ENCODE measurements at regions not wholly inside any gene's neighbourhood (a gene's known extent, or its start where the extent isn't known, plus 50 kb on each side); places are given as distances from the start of the nearest gene placed in this dataset.

DNA sequence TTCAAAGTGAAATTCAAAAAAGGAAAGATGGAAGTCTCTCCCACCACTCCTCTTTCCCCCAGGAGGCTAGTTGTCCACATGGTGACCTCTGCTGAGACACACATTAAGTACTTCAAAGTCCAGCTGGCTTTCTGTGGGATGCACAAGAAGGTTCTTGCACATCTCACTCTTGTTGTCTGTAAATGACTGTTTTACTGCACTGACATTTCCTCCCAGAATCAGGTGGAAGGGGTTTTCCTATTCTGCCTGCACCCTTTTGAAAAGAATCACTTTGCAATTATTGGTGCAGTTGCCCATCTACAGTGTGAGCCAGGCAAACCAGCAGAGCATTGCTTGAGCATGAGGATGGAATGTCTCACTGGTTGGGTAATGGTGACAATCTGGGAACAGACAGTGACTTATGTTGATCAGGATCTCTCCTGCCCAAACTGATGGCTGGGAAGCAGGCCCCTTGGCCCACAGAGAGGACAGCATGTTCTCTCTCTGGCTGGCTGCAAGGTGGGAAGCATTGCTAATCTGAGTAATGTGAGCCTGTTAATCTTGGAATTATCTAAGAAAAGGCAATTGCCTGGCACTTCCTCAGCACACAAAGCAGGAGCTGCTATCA is 347.7 kb upstream of the SATB1 start:
- no peak overlapping the region for H3K4me3 ChIP-seq (ENCODE audit: low read depth in 1 of 2, low read length in 2 of 2)
- no peak overlapping the region for H3K27ac ChIP-seq (ENCODE audit: low read length)
- H3K27me3 ChIP-seq (ENCODE audit: low read depth, low read length) = no peaks in the 10 kb centered on the region
- H3K4me1 ChIP-seq (ENCODE audit: control insufficient read depth in 1 of 2, insufficient read depth in 2 of 2, low read length in 2 of 2) = no peaks in the 10 kb centered on the region
- H3K9me3 ChIP-seq (ENCODE audit: control insufficient read depth in 1 of 2, low read length in 2 of 2) = no peaks in the 10 kb centered on the region
- no peaks in the 10 kb centered on the region for H3K36me3 ChIP-seq (ENCODE audit: control insufficient read depth in 1 of 2, insufficient read depth in 2 of 2, low read length in 2 of 2)

- H3K36me3 ChIP-seq (ENCODE audit: control insufficient read depth in 1 of 2, insufficient read depth in 2 of 2, low read length in 2 of 2) = no peaks in the 10 kb centered on the region
- no peak overlapping the region for H3K4me3 ChIP-seq (ENCODE audit: low read depth in 1 of 2, low read length in 2 of 2)
- no peaks in the 10 kb centered on the region for H3K9me3 ChIP-seq (ENCODE audit: control insufficient read depth in 1 of 2, low read length in 2 of 2)
- H3K27me3 ChIP-seq (ENCODE audit: low read depth, low read length) = no peaks in the 10 kb centered on the region
- no peak overlapping the region for H3K27ac ChIP-seq (ENCODE audit: low read length)
- H3K4me1 ChIP-seq (ENCODE audit: control insufficient read depth in 1 of 2, insufficient read depth in 2 of 2, low read length in 2 of 2) = no peaks in the 10 kb centered on the region
These were observed 346.8 kb upstream of the SATB1 start for GRCh38 chr3:18771931-18772330.

GRCh38 chr3:18770800-18771199 is 345.7 kb upstream of the SATB1 start:
- Histone ChIP-seq H3K27me3 (ENCODE audit: low read depth, low read length) (no peaks in the 10 kb centered on the region), H3K36me3 (ENCODE audit: control insufficient read depth in 1 of 2, insufficient read depth in 2 of 2, low read length in 2 of 2) (no peaks in the 10 kb centered on the region), H3K4me1 (ENCODE audit: control insufficient read depth in 1 of 2, insufficient read depth in 2 of 2, low read length in 2 of 2) (no peaks in the 10 kb centered on the region), H3K9me3 (ENCODE audit: control insufficient read depth in 1 of 2, low read length in 2 of 2) (no peaks in the 10 kb centered on the region), H3K4me3 (ENCODE audit: low read depth in 1 of 2, low read length in 2 of 2) (no peak overlapping the region), H3K27ac (ENCODE audit: low read length) (no peak overlapping the region)

- Histone ChIP-seq H3K4me1 (ENCODE audit: control insufficient read depth in 1 of 2, insufficient read depth in 2 of 2, low read length in 2 of 2) (no peaks in the 10 kb centered on the region), H3K27ac (ENCODE audit: low read length) (no peak overlapping the region), H3K4me3 (ENCODE audit: low read depth in 1 of 2, low read length in 2 of 2) (no peak overlapping the region), H3K27me3 (ENCODE audit: low read depth, low read length) (no peaks in the 10 kb centered on the region), H3K9me3 (ENCODE audit: control insufficient read depth in 1 of 2, low read length in 2 of 2) (no peaks in the 10 kb centered on the region), H3K36me3 (ENCODE audit: control insufficient read depth in 1 of 2, insufficient read depth in 2 of 2, low read length in 2 of 2) (no peaks in the 10 kb centered on the region)
These were observed 342.7 kb upstream of the SATB1 start for GRCh38 chr3:18767756-18768303.

DNA sequence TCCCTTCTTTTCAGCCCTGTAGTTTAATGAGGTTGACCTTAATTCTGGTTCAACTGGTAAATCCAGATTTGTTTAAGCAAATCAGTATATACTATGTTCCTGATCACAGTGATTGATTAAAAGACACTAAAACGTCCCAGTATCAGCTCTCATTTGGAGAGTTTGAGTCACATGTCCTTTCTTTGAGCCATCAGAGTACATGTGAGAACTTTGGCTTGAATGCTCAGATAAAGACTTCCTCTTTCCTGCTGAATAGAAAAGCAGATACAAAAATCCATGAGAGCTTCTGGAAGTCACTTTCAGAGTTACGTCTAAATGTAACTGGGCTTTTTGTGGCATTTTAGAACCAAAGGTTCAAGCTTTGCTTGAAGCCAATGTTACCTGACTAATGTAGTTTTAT is 341.8 kb upstream of the SATB1 start:
- H3K27ac ChIP-seq (ENCODE audit: low read length) = no peak overlapping the region
- no peaks in the 10 kb centered on the region for H3K27me3 ChIP-seq (ENCODE audit: low read depth, low read length)
- no peaks in the 10 kb centered on the region for H3K36me3 ChIP-seq (ENCODE audit: control insufficient read depth in 1 of 2, insufficient read depth in 2 of 2, low read length in 2 of 2)
- H3K4me1 ChIP-seq (ENCODE audit: control insufficient read depth in 1 of 2, insufficient read depth in 2 of 2, low read length in 2 of 2) = no peaks in the 10 kb centered on the region
- no peaks in the 10 kb centered on the region for H3K9me3 ChIP-seq (ENCODE audit: control insufficient read depth in 1 of 2, low read length in 2 of 2)
- no peak overlapping the region for H3K4me3 ChIP-seq (ENCODE audit: low read depth in 1 of 2, low read length in 2 of 2)

DNA sequence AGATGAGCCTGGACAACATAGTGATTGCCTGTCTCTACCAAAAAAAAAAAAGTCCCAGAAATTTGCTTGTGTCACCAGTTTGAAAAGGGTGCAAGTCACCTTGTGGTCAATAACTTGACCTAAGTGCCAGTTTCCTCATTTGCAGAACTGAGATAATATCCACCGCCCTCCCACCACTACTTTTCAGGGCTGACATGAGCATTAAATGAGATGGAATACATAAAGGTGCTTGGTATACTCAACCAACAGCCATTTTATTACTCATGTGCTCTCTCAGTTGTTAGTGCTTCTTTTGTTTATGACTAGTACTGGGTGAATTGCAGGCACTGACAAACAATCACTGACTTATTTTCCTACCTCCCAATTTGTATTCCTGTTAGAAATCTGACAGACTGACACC is 340.5 kb upstream of the SATB1 start:
- Histone ChIP-seq H3K9me3 (ENCODE audit: control insufficient read depth in 1 of 2, low read length in 2 of 2) (no peaks in the 10 kb centered on the region), H3K27me3 (ENCODE audit: low read depth, low read length) (no peaks in the 10 kb centered on the region), H3K4me3 (ENCODE audit: low read depth in 1 of 2, low read length in 2 of 2) (no peak overlapping the region), H3K36me3 (ENCODE audit: control insufficient read depth in 1 of 2, insufficient read depth in 2 of 2, low read length in 2 of 2) (no peaks in the 10 kb centered on the region), H3K4me1 (ENCODE audit: control insufficient read depth in 1 of 2, insufficient read depth in 2 of 2, low read length in 2 of 2) (no peaks in the 10 kb centered on the region), H3K27ac (ENCODE audit: low read length) (no peak overlapping the region)

- Histone ChIP-seq H3K4me1 (ENCODE audit: control insufficient read depth in 1 of 2, insufficient read depth in 2 of 2, low read length in 2 of 2) (no peaks in the 10 kb centered on the region), H3K36me3 (ENCODE audit: control insufficient read depth in 1 of 2, insufficient read depth in 2 of 2, low read length in 2 of 2) (no peaks in the 10 kb centered on the region), H3K4me3 (ENCODE audit: low read depth in 1 of 2, low read length in 2 of 2) (no peak overlapping the region), H3K9me3 (ENCODE audit: control insufficient read depth in 1 of 2, low read length in 2 of 2) (no peaks in the 10 kb centered on the region), H3K27ac (ENCODE audit: low read length) (no peak overlapping the region), H3K27me3 (ENCODE audit: low read depth, low read length) (no peaks in the 10 kb centered on the region)
These were observed 340.0 kb upstream of the SATB1 start for GRCh38 chr3:18765161-18765560.

- Histone ChIP-seq H3K27ac (ENCODE audit: low read length) (no peak overlapping the region), H3K4me1 (ENCODE audit: control insufficient read depth in 1 of 2, insufficient read depth in 2 of 2, low read length in 2 of 2) (no peaks in the 10 kb centered on the region), H3K9me3 (ENCODE audit: control insufficient read depth in 1 of 2, low read length in 2 of 2) (no peaks in the 10 kb centered on the region), H3K36me3 (ENCODE audit: control insufficient read depth in 1 of 2, insufficient read depth in 2 of 2, low read length in 2 of 2) (no peaks in the 10 kb centered on the region), H3K4me3 (ENCODE audit: low read depth in 1 of 2, low read length in 2 of 2) (no peak overlapping the region), H3K27me3 (ENCODE audit: low read depth, low read length) (no peaks in the 10 kb centered on the region)
These were observed 336.4 kb upstream of the SATB1 start for GRCh38 chr3:18761530-18761929.

- Histone ChIP-seq H3K9me3 (ENCODE audit: control insufficient read depth in 1 of 2, low read length in 2 of 2) (no peaks in the 10 kb centered on the region), H3K27ac (ENCODE audit: low read length) (no peak overlapping the region), H3K4me1 (ENCODE audit: control insufficient read depth in 1 of 2, insufficient read depth in 2 of 2, low read length in 2 of 2) (no peaks in the 10 kb centered on the region), H3K36me3 (ENCODE audit: control insufficient read depth in 1 of 2, insufficient read depth in 2 of 2, low read length in 2 of 2) (no peaks in the 10 kb centered on the region), H3K4me3 (ENCODE audit: low read depth in 1 of 2, low read length in 2 of 2) (no peak overlapping the region), H3K27me3 (ENCODE audit: low read depth, low read length) (no peaks in the 10 kb centered on the region)
These were observed 333.0 kb upstream of the SATB1 start for GRCh38 chr3:18758047-18758704.

- Histone ChIP-seq H3K27ac (ENCODE audit: low read length) (no peak overlapping the region), H3K4me3 (ENCODE audit: low read depth in 1 of 2, low read length in 2 of 2) (no peak overlapping the region), H3K9me3 (ENCODE audit: control insufficient read depth in 1 of 2, low read length in 2 of 2) (no peaks in the 10 kb centered on the region), H3K4me1 (ENCODE audit: control insufficient read depth in 1 of 2, insufficient read depth in 2 of 2, low read length in 2 of 2) (no peaks in the 10 kb centered on the region), H3K36me3 (ENCODE audit: control insufficient read depth in 1 of 2, insufficient read depth in 2 of 2, low read length in 2 of 2) (no peaks in the 10 kb centered on the region), H3K27me3 (ENCODE audit: low read depth, low read length) (no peaks in the 10 kb centered on the region)
These were observed 332.3 kb upstream of the SATB1 start for GRCh38 chr3:18757476-18757875.

GRCh38 chr3:18752273-18752934 is 327.3 kb upstream of the SATB1 start:
- Histone ChIP-seq H3K36me3 (ENCODE audit: control insufficient read depth in 1 of 2, insufficient read depth in 2 of 2, low read length in 2 of 2) (no peaks in the 10 kb centered on the region), H3K27me3 (ENCODE audit: low read depth, low read length) (no peaks in the 10 kb centered on the region), H3K4me1 (ENCODE audit: control insufficient read depth in 1 of 2, insufficient read depth in 2 of 2, low read length in 2 of 2) (no peaks in the 10 kb centered on the region), H3K4me3 (ENCODE audit: low read depth in 1 of 2, low read length in 2 of 2) (no peak overlapping the region), H3K27ac (ENCODE audit: low read length) (no peak overlapping the region), H3K9me3 (ENCODE audit: control insufficient read depth in 1 of 2, low read length in 2 of 2) (no peaks in the 10 kb centered on the region)

Measured in muscle layer of duodenum (tissue), 2 donors.